NB4 (cell line): ENCODE measurements at regions not wholly inside any gene's neighbourhood (a gene's known extent, or its start where the extent isn't known, plus 50 kb on each side); places are given as distances from the start of the nearest gene placed in this dataset.

Experiments used
- MYC ChIP-seq: IDR thresholded peaks from 2 replicates; pipeline ENCODE4 v1.6.1; 2011; ENCODE audit warnings: low read depth, low read length
- POLR2A ChIP-seq: IDR thresholded peaks from 2 replicates; pipeline ENCODE4 v1.6.1; 2011; ENCODE audit warnings: mild to moderate bottlenecking; ENCODE audit not compliant: insufficient read length; ENCODE audit errors: extremely low read depth
- TF ChIP-seq, protein P1 (sequence below): IDR thresholded peaks from one replicate; pipeline ENCODE4 v1.5.1; 2012; ENCODE audit warnings: low read depth, low read length
- TF ChIP-seq, protein P2 (sequence below): IDR thresholded peaks from 2 replicates; pipeline ENCODE4 v1.6.1; 2011; ENCODE audit warnings: low read depth, low read length

DNA sequence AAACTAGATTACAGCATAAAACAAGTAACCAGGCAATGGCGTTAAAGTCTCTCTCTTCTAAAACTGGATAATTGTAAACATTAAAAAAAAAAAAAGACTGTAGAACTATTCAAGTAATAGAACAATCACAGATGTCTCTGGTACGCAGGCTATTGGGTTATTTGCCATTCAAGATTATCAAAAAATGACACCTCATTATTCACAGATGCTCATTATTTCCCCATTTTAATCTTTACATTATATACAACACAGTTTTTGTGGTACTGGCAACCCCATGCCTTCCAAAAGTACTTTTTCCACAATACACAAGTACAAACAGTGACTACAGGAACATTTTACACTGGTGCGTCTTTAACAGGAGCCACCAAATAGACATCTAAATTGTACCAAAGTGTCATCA lies 109.4 kb downstream of the ZNF608 start:
- TF ChIP-seq MYC (no peak), POLR2A (no peak)
- TF ChIP-seq, protein P1, sequence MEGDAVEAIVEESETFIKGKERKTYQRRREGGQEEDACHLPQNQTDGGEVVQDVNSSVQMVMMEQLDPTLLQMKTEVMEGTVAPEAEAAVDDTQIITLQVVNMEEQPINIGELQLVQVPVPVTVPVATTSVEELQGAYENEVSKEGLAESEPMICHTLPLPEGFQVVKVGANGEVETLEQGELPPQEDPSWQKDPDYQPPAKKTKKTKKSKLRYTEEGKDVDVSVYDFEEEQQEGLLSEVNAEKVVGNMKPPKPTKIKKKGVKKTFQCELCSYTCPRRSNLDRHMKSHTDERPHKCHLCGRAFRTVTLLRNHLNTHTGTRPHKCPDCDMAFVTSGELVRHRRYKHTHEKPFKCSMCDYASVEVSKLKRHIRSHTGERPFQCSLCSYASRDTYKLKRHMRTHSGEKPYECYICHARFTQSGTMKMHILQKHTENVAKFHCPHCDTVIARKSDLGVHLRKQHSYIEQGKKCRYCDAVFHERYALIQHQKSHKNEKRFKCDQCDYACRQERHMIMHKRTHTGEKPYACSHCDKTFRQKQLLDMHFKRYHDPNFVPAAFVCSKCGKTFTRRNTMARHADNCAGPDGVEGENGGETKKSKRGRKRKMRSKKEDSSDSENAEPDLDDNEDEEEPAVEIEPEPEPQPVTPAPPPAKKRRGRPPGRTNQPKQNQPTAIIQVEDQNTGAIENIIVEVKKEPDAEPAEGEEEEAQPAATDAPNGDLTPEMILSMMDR = no peak
- TF ChIP-seq, protein P2, sequence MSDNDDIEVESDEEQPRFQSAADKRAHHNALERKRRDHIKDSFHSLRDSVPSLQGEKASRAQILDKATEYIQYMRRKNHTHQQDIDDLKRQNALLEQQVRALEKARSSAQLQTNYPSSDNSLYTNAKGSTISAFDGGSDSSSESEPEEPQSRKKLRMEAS = no peak
